UCSD-AML1 (cell line): ENCODE measurements at regions not wholly inside any gene's neighbourhood (a gene's known extent, or its start where the extent isn't known, plus 50 kb on each side); places are given as distances from the start of the nearest gene placed in this dataset.
"Not testable (repeated sequence)": the region's sequence is repeated elsewhere in the genome, so short reads cannot be mapped to it uniquely, and the experiment has no call there.

Experiments used
- DNase-seq: peaks from one replicate; lab custom pipeline; 2025; ENCODE audit not compliant: unreplicated experiment; lab: John Stamatoyannopoulos, UW

DNA sequence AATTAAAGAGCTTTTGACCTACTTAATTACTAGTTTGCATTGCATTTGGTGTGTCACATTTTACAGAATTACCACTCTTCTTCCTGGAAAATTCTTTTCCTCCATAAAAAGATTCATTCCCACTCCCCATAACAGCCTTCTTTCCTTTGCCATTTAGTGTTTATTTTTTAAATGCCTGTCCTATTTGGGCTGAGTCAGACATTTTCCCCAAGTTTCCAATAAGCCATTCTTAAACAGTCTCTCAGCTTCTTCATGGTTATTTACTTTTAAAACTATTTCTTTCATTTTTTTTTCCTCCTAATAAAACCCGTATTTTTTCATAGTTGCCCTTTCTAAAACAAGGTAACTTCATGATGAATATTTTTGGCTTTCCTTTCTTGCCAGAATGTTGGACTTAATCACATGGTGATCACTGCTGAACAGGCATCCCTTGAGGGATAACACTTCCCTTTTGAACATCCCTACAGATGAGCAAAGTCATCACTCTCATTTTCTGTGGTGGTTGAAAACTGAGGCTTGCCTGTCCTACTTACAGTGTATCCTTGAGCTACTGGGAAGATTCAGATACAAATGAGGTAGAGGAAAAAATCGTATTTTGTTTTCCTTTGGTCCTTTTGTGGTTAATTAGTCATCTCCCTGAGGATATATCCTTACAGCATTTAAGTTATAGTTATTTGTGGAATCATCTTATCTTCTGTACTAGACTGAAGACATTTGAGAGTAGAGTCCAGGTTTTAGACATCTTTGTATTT, 520.5 kb upstream of the NR3C2 start:
- DNase-seq, result no peak

DNA sequence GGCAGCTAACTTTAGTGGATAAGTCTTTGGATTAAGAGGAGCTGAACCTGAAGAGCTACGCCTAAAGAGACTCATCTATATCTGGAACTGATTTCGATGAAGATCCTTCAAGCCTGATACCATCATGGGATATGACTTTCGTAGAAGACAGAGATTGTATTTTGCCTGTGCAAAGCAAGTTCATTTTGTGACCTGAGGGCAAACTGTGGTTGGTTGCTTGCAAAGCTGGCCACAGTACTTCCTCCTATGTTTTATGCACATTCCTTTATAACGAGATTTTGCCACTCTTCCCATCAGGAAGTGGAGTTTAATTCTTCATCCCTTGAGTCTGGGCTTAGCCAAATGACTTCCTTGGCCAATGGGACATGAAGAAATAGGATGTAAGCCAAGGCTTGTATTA, 519.3 kb upstream of the NR3C2 start:
- no peak for DNase-seq

DNA sequence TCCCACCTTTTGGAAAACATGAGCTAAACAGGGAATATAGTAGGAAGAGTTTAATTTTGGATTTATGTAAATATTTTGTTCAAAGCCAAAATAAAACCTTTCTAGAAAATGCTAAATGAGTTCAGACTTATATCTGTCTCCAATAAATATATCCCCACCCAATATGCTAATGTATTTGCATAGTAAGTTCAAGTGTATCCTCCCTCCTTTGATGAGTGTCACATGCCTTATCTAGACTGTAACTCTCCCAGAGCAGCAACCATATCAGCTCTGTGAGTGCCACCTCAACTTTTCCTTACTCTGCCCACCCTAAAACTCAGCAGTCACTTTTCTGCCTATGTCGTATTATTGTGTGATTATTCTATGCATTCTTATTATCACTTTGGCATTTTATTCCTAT, 516.1 kb upstream of the NR3C2 start:
- DNase-seq, result no peak

DNA sequence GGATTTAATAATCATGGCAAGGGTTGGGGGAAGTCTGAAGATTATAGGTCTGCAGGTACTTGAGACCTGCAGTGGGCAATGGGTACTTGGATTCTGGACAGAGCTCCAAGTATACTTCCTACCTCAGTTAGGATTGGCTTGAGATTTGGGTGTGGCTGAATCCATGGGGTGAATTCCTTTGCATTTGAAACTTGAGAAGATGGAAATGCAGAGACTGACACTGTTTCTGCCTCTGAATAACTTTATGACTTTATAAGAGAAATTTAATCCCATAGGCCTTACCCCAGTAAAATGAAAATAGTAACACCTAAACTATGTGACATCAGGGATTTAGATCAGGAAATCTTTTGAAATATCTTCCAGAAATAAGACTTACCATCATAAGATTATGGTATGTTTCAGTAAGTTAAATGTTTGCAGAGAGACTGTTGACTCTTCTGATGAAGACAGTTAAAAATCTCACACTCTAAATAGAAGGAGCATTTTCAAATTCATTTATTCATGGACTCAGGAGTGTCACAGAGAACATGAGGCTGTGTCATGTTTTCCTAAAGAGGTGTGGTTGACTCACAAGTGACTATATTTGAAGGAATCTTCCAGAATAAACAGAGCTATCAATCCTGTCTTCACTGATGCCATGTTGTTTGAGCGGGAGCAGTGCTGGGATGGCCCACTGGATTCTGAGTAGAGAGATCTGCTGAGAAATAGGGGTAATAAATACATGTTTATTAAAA, 513.5 kb upstream of the NR3C2 start:
- DNase-seq, result no peak

DNA sequence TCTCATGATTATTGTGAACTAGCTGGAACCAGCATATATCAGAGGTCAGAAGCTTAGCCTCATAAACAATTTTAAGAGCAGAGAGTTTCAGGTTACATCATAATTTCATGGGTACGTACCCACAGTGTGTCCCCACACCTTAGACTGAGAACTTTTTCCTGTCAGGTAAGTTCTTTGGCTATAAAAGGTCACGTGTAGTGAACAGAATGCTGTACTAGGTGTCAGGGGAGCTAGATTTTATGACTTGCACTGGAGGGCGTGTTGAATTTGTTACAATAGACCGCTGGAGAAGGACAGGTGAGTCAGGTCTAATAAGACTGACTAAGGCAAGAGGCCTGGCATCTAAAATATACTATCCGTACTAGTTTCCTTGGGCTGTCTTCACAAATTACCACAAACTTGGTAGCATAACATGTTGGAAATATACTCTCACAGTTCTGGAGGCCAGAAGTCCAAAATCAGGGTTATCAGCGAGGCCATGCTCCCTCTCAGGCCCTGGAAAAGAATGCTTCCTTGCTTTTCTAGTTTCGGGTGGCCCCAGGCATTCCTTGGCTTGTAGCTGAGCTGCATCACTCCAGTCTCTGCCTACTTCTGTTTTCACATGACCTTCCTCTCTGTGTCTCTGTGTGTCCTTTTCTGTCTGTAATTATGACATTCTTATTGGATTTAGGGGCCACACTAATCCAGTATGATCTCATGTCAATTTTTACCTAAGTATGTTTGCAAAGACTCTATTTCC, 512.0 kb upstream of the NR3C2 start:
- DNase-seq, result no peak

- no peak for DNase-seq
These were observed 509.1 kb upstream of the NR3C2 start for GRCh38 chr4:148951346-148951745.

DNA sequence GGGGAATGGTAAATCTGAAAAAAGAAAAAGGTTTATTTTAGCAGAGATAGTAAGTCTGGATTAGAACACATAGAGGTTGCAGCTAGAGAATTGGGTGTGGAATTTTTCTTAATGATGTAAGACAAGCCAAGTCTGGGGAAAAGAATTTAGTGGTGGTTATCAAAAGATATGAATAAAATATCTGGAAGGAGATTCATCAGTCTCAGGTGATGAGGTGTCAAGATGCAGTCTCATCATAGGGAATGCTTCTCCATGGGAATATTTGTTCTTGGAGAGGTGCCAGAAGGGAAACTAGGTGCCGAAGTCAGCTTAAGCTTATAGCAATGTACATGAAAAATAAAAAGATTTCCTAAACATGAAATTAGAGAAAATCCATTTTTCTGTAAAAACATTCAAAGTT, 504.1 kb upstream of the NR3C2 start:
- DNase-seq, result no peak

DNA sequence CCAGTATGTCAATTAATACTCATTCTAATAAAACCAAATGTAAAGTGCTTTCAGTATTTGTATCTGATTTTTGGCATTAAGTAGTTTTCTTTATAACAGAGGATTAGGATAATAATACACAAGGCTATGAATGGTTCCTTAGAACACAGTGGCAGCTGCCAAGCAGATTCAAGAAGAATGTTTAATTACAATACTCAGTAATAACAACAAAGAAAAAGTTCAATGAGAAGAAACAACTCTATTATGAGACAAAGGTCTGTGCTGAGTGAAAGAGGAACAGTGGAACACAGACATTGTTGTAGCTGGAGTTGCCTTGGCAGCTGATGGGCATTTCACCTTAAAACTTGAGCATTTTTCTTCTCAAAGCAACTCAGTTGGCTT, 502.6 kb upstream of the NR3C2 start:
- DNase-seq, result no peak

GRCh38 chr4:148944136-148944838, 502.1 kb upstream of the NR3C2 start:
- DNase-seq, result no peak

DNA sequence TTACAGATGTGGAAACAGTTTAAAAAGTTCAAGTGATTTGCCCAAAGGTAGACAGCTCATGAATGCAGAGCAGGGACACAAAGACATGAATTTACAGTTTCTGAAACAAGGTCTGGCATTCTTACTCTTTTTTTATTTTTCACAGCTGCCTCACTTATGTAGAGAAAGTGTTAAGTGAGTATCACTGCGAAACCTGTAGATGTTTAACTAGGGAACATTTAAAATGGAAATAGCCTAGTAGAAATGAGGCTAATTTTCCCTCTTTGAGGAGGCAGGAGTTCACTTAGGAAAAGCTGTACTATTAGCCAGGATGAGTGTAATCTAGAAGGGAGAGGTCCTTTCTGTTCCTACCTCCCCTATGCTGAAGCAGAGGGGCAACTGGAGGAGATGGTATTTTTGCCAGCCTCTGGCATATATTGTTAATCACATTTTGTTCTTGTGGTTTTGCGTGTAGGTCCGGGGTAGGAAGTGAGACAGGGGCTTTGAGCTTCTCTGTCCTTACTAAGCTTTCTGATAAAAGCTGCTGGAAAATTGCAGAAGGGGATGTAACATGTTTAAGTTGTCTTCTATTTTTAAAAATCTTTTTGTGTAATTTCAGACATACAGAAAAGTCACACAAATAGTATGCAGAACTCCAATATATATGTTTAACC, 492.8 kb upstream of the NR3C2 start:
- DNase-seq, result no peak

DNA sequence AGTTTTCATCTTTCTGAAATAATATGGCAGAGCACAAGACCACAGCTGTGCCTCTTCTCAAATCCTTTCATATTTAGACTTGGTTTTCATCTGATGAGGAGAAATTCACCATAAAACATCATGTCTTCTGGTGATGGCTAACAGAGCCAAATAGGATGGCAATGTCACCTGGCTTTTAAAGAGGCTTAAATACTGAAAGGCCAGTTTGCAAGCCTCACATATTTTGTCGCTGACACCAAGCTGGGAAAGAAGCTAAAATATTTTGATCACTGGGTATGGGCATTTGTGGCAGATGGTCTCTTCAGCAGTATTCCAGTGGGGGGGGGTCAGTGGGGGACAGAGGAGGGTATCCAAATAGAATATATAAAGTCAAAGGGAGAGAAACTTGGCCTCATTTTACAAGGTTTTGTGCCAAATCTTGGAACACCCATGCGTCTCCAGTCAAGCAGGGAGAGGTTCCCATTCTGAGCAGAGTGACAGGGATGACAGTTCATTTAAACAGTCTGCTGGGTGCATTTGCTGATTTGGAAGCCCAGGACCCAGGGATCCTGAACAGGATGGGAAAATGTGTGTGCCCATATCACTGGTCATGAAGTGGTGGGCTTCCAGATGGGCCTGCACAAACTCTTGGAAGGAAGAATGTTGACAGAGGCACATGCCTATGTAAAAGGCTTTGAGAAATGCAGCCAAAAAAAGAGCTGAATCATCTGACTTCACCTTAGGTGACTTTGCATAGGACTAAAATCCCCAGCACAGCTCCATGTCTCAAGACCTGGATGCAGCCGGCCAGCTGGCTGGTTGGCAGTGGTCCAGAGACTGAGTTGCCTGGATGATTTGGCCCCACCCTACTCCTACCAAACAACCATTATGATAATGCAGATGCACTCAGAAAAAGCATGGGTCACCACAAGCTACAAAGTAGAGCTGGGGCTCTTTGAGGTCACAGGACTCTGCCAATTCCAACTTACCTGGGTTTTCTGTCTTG, 484.4 kb upstream of the NR3C2 start:
- DNase-seq, result no peak

GRCh38 chr4:148923881-148924280, 481.7 kb upstream of the NR3C2 start:
- DNase-seq, result no peak

GRCh38 chr4:148922497-148922896, 480.3 kb upstream of the NR3C2 start:
- DNase-seq, result no peak

GRCh38 chr4:148914734-148915133, 472.5 kb upstream of the NR3C2 start:
- DNase-seq, result no peak

DNA sequence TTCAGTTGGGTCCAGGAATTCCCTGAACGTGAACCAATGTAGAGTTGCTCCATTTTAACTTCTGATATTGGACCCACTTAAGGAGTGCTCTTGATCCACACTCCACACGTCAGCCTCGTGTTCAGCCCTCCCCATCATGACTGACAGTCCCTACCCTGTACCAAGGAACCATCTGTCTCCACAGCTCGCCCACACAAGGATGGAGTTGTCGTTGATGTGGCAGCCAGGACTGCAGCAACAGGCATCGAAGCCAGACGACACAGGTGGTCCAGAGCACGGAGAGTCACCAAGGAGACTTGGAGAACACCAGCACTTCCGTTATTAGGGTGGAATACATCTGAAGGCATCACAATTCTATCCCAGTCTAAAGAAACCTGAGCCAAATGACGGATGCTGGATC, 472.1 kb upstream of the NR3C2 start:
- no peak for DNase-seq

DNA sequence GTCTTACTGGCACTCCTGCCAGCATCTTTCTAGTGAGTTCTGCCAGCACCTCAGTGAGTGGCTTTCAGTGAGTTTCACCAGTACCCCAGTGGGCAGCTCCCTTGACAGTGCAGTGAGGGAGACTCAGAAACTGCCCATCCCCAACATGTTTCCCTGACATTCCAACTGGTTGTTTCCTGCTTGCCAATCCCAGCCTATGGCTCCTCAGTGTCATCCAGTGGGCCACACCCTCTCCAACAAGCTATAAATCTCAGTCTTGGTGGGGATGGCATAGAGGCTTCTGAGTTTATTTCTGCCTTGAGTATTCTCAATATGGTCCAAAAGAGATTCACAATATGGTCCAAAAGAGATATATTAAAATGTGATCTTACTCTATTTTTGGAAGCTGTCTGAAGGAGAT, 461.2 kb upstream of the NR3C2 start:
- no peak for DNase-seq

DNA sequence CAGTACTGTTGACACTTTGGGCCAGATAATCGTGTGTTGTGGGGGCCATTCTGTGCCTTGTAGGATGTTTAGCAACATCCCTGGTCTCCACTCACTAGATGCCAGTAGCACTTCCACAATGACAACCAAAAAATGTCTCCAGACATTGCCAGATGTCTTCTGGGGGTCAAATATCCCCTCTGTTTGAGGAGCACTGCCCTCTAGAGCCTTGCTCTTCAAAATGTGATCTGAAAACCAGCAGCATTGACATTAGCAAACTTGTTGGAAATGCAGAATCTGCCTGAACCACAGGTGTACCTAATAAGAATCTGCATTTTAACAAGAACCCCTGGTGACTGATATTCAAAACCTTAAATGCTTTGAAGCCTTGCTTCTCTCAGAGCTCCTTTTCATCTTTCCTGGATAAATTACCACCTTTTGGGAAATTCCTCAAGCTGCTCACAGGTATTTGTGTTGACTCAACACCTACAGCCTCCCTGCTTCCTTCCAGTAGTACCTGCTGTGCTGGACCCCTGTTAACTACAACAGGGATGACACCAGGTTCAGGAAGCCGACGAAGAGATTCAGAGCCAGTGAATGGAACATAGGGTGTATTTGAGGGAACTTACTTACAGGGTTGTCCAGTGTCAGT, 459.0 kb upstream of the NR3C2 start:
- DNase-seq, result no peak

- not testable (repeated sequence) for DNase-seq
These were observed 455.9 kb upstream of the NR3C2 start for GRCh38 chr4:148898139-148898538.

DNA sequence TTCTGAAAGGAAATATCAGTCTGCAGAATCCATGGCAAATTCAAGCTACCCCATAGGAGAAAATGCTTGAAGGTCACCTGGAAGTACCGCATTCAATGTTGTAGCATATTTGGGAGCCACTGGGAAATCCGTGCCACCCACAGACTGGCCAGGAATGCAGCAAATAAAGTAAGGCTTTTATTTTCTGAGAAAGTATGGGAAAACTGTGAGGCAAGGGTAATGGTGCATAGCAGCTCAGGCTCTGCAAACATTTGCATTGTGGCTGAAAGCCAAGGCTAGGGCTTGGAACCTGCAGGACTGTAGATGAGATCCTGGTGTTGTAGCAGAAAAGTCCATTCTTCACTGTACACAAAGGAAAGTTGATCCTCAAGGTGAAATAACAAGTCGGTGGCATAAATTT, 450.9 kb upstream of the NR3C2 start:
- no peak for DNase-seq
